Hepatocyte (in vitro differentiated cells): ENCODE measurements at regions not wholly inside any gene's neighbourhood (a gene's known extent, or its start where the extent isn't known, plus 50 kb on each side); places are given as distances from the start of the nearest gene placed in this dataset.

Experiments
- DNase-seq: peaks from one replicate; pipeline ENCODE4 v3.0.0-alpha.2; 2016; ENCODE audit warnings: low spot score
- H2AFZ ChIP-seq: fragments of 200-600 bp; sonication (generic); 2 replicates; pipeline ENCODE4 v1.6.0; 2016; ENCODE audit warnings: antibody characterized with exemption, mild to moderate bottlenecking
- H3K27ac ChIP-seq: fragments of 200-600 bp; sonication (generic); 2 replicates; pipeline ENCODE4 v1.5.1; 2016; ENCODE audit warnings: mild to moderate bottlenecking
- H3K27me3 ChIP-seq: fragments of 200-600 bp; sonication (generic); 2 replicates; pipeline ENCODE4 v1.6.1; 2016
- H3K36me3 ChIP-seq: fragments of 200-600 bp; sonication (generic); replicated peaks from 2 replicates; pipeline ENCODE4 v1.5.1; 2016; ENCODE audit warnings: low read depth; ENCODE audit not compliant: insufficient read depth
- H3K4me1 ChIP-seq: fragments of 200-600 bp; sonication (generic); 2 replicates; pipeline ENCODE4 v1.5.1; 2016; ENCODE audit warnings: mild to moderate bottlenecking, moderate library complexity; ENCODE audit not compliant: insufficient read depth
- H3K4me2 ChIP-seq: fragments of 200-600 bp; sonication (generic); 2 replicates; pipeline ENCODE4 v1.6.0; 2016
- H3K4me3 ChIP-seq: fragments of 200-600 bp; sonication (generic); 2 replicates; pipeline ENCODE4 v1.5.1; 2016; ENCODE audit warnings: mild to moderate bottlenecking
- H3K79me2 ChIP-seq: fragments of 200-600 bp; sonication (generic); 2 replicates; pipeline ENCODE4 v1.6.0; 2017; ENCODE audit warnings: mild to moderate bottlenecking
- H3K9me2 ChIP-seq: fragments of 200-600 bp; sonication (generic); replicated peaks from 2 replicates; pipeline ENCODE4 v1.6.0; 2017; ENCODE audit warnings: mild to moderate bottlenecking; ENCODE audit not compliant: insufficient read depth
- H3K9me3 ChIP-seq: fragments of 200-600 bp; sonication (generic); 2 replicates; pipeline ENCODE4 v1.5.1; 2016; ENCODE audit warnings: low read depth, mild to moderate bottlenecking
- H4K20me1 ChIP-seq: fragments of 200-600 bp; sonication (generic); 2 replicates; pipeline ENCODE4 v1.6.0; 2016; ENCODE audit warnings: mild to moderate bottlenecking; ENCODE audit not compliant: insufficient read depth, poor library complexity, severe bottlenecking
- EZH2 ChIP-seq: fragments of 200-600 bp; sonication (generic); IDR thresholded peaks from 2 replicates; pipeline ENCODE4 v1.6.1; 2016; ENCODE audit warnings: antibody characterized with exemption, mild to moderate bottlenecking, borderline replicate concordance
- EZH2phosphoT487 ChIP-seq: fragments of 200-600 bp; sonication (generic); IDR thresholded peaks from one replicate; pipeline ENCODE4 v1.6.1; 2018; ENCODE audit warnings: antibody characterized with exemption, mild to moderate bottlenecking, low read depth, moderate library complexity; ENCODE audit not compliant: unreplicated experiment, severe bottlenecking
- WGBS: methylation state at CpG from one replicate; pipeline ENCODE4 v1.1.6; 2016; ENCODE audit warnings: low lambda C conversion rate; ENCODE audit errors: missing lambda C conversion rate; 5-methylcytosine and 5-hydroxymethylcytosine counted together
- TF ChIP-seq, protein P1 (sequence below): fragments of 200-600 bp; sonication (generic); IDR thresholded peaks from 2 replicates; pipeline ENCODE4 v1.5.1; 2016; ENCODE audit warnings: antibody characterized with exemption, mild to moderate bottlenecking; ENCODE audit not compliant: poor library complexity

DNA sequence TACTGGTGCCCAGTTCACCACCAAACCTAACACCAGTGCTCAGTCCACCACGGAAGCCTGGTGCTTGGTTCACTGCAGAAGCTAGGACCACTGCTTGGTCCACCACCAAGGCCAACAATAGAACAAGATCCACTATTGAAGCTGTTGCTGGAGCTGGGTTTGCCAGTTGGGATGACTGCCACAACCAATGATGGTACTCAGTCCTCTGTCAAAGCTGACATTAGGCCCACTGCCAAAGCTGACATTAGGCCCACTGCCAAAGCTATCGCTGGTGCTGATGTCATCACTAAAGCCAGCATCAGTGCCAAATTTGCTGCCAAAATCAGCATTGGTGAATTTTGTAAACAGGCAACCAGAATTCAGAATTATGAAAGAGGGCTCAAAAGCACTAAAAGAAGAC is 1850.2 kb upstream of the RAG2 start:
- 88% methylated on average over 2 of the region's 2 CpGs for WGBS
- no peaks in the 10 kb centered on the region for H3K36me3 ChIP-seq
- H3K4me2 ChIP-seq, result no peak overlapping the region
- H3K9me2 ChIP-seq, result no peaks in the 10 kb centered on the region
- H3K4me3 ChIP-seq, result no peak overlapping the region
- H3K4me1 ChIP-seq, result no peaks in the 10 kb centered on the region
- DNase-seq, result no peak
- no peaks in the 10 kb centered on the region for H3K9me3 ChIP-seq
- H3K27ac ChIP-seq, result no peak overlapping the region
- H3K79me2 ChIP-seq, result no peaks in the 10 kb centered on the region
- TF ChIP-seq EZH2phosphoT487, result no peak
- TF ChIP-seq, protein P1, sequence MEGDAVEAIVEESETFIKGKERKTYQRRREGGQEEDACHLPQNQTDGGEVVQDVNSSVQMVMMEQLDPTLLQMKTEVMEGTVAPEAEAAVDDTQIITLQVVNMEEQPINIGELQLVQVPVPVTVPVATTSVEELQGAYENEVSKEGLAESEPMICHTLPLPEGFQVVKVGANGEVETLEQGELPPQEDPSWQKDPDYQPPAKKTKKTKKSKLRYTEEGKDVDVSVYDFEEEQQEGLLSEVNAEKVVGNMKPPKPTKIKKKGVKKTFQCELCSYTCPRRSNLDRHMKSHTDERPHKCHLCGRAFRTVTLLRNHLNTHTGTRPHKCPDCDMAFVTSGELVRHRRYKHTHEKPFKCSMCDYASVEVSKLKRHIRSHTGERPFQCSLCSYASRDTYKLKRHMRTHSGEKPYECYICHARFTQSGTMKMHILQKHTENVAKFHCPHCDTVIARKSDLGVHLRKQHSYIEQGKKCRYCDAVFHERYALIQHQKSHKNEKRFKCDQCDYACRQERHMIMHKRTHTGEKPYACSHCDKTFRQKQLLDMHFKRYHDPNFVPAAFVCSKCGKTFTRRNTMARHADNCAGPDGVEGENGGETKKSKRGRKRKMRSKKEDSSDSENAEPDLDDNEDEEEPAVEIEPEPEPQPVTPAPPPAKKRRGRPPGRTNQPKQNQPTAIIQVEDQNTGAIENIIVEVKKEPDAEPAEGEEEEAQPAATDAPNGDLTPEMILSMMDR, result no peak
- no peak for TF ChIP-seq EZH2
- H4K20me1 ChIP-seq, result no peaks in the 10 kb centered on the region
- H3K27me3 ChIP-seq, result no peaks in the 10 kb centered on the region
- no peak overlapping the region for H2AFZ ChIP-seq

DNA sequence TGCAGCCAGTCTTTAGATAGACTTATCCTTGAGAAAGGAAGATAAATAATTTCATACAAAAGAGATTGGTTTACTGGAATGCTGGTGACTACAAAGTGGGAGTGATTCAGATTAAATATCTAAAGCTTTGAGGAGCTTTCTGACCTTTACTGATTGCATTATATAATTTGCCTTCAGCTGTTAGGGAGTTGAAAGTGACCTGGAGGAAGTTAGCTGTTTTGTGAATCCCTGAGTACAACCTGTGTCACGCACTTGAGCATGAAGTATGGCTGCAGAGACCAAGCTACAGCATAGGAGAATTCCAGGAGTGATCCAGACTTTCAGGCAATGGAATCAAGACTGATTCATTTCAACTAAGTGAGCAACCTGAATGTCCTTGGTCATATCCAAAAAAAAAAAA is 1848.3 kb upstream of the RAG2 start:
- Histone ChIP-seq H3K79me2 (no peaks in the 10 kb centered on the region), H3K4me1 (no peaks in the 10 kb centered on the region), H3K9me2 (no peaks in the 10 kb centered on the region), H2AFZ (no peak overlapping the region), H3K27ac (no peak overlapping the region), H3K4me3 (no peak overlapping the region), H3K9me3 (no peaks in the 10 kb centered on the region), H4K20me1 (no peaks in the 10 kb centered on the region), H3K36me3 (no peaks in the 10 kb centered on the region), H3K27me3 (no peaks in the 10 kb centered on the region), H3K4me2 (no peak overlapping the region)
- TF ChIP-seq EZH2phosphoT487 (no peak), EZH2 (no peak)
- TF ChIP-seq, protein P1, result no peak
- WGBS, result 88% methylated on average over 1 of the region's 1 CpG
- no peak for DNase-seq

DNA sequence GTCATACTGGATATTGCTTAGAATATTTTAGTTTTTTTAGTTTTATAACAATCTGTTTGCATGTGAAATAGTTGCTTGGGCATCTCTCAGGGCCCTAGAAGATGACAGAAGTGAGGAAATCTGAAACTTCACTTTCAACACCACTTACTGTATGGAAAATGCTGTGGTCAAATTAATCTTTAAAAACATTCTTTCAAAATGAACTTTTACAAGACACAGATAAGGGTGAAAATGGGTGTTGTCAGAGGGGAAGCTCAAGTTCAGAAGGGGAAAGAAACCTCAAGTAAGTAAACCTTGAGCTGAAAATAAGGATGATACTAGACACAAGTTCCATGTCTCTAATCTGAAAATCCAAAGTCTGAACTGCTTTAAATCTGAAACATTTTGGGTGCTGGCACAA is 1840.1 kb upstream of the RAG2 start:
- no peaks in the 10 kb centered on the region for H3K79me2 ChIP-seq
- H3K4me3 ChIP-seq, result no peak overlapping the region
- H3K9me3 ChIP-seq, result no peaks in the 10 kb centered on the region
- no peaks in the 10 kb centered on the region for H3K4me1 ChIP-seq
- no peaks in the 10 kb centered on the region for H4K20me1 ChIP-seq
- DNase-seq, result no peak
- H3K27ac ChIP-seq, result no peak overlapping the region
- H3K36me3 ChIP-seq, result no peaks in the 10 kb centered on the region
- no peak for TF ChIP-seq EZH2phosphoT487
- no peak for TF ChIP-seq EZH2
- TF ChIP-seq, protein P1, result no peak
- no peaks in the 10 kb centered on the region for H3K27me3 ChIP-seq
- no peak overlapping the region for H2AFZ ChIP-seq
- no peaks in the 10 kb centered on the region for H3K9me2 ChIP-seq
- H3K4me2 ChIP-seq, result no peak overlapping the region

DNA sequence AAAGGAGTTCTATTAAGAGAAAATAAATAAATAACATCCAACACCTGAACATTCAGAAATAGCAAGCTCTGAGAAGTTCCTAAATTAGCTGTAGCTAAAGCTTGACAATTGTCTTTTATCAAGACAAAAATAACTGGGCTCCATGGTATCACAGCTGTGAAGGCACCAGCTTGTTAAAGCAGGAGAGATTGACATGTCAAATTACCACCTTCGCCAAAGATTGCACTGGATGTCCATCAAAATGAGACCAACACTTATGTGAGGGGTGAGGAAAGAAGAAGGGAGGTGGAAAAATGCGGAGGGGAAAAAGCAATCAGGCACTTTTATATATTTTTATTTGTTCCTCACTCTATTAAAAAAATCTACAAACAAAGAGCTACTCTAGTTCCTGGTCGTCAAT is 1827.5 kb upstream of the RAG2 start:
- no peak overlapping the region for H3K4me2 ChIP-seq
- DNase-seq, result no peak
- H3K27me3 ChIP-seq, result no peaks in the 10 kb centered on the region
- H3K9me2 ChIP-seq, result no peaks in the 10 kb centered on the region
- H3K4me3 ChIP-seq, result no peak overlapping the region
- TF ChIP-seq EZH2, result no peak
- TF ChIP-seq, protein P1, result no peak
- no peaks in the 10 kb centered on the region for H4K20me1 ChIP-seq
- 89% methylated on average over 3 of the region's 3 CpGs for WGBS
- no peak overlapping the region for H2AFZ ChIP-seq
- no peaks in the 10 kb centered on the region for H3K79me2 ChIP-seq
- H3K27ac ChIP-seq, result no peak overlapping the region
- no peaks in the 10 kb centered on the region for H3K9me3 ChIP-seq
- H3K4me1 ChIP-seq, result no peaks in the 10 kb centered on the region
- H3K36me3 ChIP-seq, result no peaks in the 10 kb centered on the region
